ENCODE measurements at regions not wholly inside any gene's neighbourhood (a gene's known extent, or its start where the extent isn't known, plus 50 kb on each side); places are given as distances from the start of the nearest gene placed in this dataset.
A peak's percentile ranks its signal among the peaks of the same experiment; 100 is the strongest.
"Not testable (repeated sequence)": the region's sequence is repeated elsewhere in the genome, so short reads cannot be mapped to it uniquely, and the experiment has no call there.

DNA sequence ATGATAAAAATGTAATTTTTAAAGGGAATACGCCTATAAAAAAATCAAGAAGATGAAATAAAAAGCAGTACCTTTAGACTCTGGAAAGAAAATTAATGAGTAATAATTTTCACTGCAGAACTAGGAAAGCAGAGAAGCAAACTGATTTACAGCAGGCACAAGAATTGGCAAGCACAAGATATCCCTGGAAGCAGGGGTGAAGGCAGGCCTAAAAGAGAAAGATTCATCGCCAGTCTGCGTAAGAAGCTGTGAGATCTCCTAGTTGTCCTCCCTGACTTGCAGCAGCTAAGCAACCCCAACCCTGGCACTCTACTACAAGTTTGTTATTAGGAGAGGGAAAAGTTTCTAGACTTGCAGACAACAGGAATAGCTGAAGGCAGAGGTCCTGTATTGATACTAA lies 107.7 kb downstream of the PRR15 start:
- not testable (repeated sequence) for H3K27me3 Mint-ChIP-seq (ENCODE audit: unreplicated experiment); H3K27ac Mint-ChIP-seq (ENCODE audit: unreplicated experiment); H3K36me3 Mint-ChIP-seq (ENCODE audit: unreplicated experiment); DNase-seq (ENCODE audit: extremely low spot score, unreplicated experiment); H3K9me3 Mint-ChIP-seq (ENCODE audit: unreplicated experiment); H3K4me1 Mint-ChIP-seq (ENCODE audit: unreplicated experiment); H3K4me3 Mint-ChIP-seq (ENCODE audit: unreplicated experiment)

DNA sequence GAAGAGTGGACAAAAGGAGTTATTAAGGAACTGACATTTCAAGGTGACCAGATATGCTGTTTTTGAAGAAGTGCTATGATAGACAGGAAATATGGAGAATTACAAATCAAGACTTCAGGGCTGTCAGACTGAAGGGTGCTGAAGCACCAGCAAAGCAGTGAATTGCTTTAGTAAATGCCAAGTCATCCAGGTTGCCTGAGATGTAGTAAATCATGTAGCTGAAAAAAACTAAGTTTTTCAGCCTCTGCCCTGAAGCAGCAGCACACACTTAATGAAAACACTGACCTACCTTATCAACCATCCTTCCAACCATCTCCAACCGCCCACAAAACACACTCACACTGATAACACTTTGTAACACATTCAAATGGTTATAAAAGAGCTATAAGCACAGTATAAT lies 110.0 kb downstream of the PRR15 start:
- not testable (repeated sequence) for H3K36me3 Mint-ChIP-seq (ENCODE audit: unreplicated experiment); H3K27ac Mint-ChIP-seq (ENCODE audit: unreplicated experiment); H3K27me3 Mint-ChIP-seq (ENCODE audit: unreplicated experiment); H3K9me3 Mint-ChIP-seq (ENCODE audit: unreplicated experiment); H3K4me3 Mint-ChIP-seq (ENCODE audit: unreplicated experiment); H3K4me1 Mint-ChIP-seq (ENCODE audit: unreplicated experiment); DNase-seq (ENCODE audit: extremely low spot score, unreplicated experiment)

GRCh38 chr7:29674626-29675025 lies 111.0 kb downstream of the PRR15 start:
- not testable (repeated sequence) for DNase-seq (ENCODE audit: extremely low spot score, unreplicated experiment)

DNA sequence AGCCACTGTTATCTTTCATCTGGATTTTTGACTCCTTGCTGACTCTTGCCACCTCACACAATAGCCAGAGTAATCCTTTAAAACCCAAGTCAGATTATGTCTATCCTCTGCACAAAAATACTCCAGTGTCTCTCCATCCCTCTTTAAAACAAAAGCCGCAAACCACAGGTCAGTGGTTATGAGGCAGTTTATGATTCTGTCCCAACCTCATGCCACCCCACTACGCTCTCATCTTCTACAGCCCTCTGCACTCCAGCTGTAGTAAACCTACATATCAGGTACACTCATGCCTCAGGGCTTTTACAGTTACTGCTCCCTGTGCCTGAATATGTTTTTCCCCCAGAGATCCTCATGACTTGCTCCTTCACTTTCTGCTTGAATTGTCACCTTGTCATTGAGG lies 113.6 kb downstream of the PRR15 start:
- not testable (repeated sequence) for H3K27ac Mint-ChIP-seq (ENCODE audit: unreplicated experiment); H3K4me3 Mint-ChIP-seq (ENCODE audit: unreplicated experiment); DNase-seq (ENCODE audit: extremely low spot score, unreplicated experiment); H3K4me1 Mint-ChIP-seq (ENCODE audit: unreplicated experiment); H3K27me3 Mint-ChIP-seq (ENCODE audit: unreplicated experiment); H3K9me3 Mint-ChIP-seq (ENCODE audit: unreplicated experiment); H3K36me3 Mint-ChIP-seq (ENCODE audit: unreplicated experiment)

More at GRCh38 chr7:29674626-29675025, 111.0 kb downstream of the PRR15 start:
- H3K9me3 Mint-ChIP-seq (ENCODE audit: unreplicated experiment); H3K36me3 Mint-ChIP-seq (ENCODE audit: unreplicated experiment); H3K27me3 Mint-ChIP-seq (ENCODE audit: unreplicated experiment); H3K4me3 Mint-ChIP-seq (ENCODE audit: unreplicated experiment); H3K4me1 Mint-ChIP-seq (ENCODE audit: unreplicated experiment); H3K27ac Mint-ChIP-seq (ENCODE audit: unreplicated experiment): not testable (repeated sequence)

DNA sequence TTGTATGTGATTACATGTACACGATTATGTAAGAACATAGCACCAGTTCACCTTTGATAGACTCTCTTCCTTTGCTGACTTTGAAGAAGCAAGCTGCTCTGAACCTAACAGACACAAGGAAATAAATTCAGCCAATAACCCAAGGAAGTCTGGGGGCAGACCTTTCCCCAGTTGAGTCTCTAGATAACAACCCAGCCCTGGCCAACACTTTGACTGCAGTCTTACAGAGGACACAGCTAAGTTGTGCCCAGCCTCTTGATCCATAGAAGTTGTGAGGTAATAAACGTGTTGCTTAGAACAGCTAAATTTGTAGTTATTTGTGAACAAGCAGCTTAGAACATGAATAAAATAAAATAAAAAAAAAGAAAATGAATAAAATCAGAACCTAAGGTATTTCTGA lies 116.3 kb downstream of the PRR15 start:
- DNase-seq (ENCODE audit: extremely low spot score, unreplicated experiment); H3K36me3 Mint-ChIP-seq (ENCODE audit: unreplicated experiment); H3K4me3 Mint-ChIP-seq (ENCODE audit: unreplicated experiment); H3K27ac Mint-ChIP-seq (ENCODE audit: unreplicated experiment); H3K27me3 Mint-ChIP-seq (ENCODE audit: unreplicated experiment); H3K9me3 Mint-ChIP-seq (ENCODE audit: unreplicated experiment): not testable (repeated sequence)
- peaks cover 15% of the 10 kb centered on the region for H3K4me1 Mint-ChIP-seq (ENCODE audit: unreplicated experiment)

- not testable (repeated sequence) for H3K27ac Mint-ChIP-seq (ENCODE audit: unreplicated experiment); DNase-seq (ENCODE audit: extremely low spot score, unreplicated experiment); H3K4me3 Mint-ChIP-seq (ENCODE audit: unreplicated experiment); H3K9me3 Mint-ChIP-seq (ENCODE audit: unreplicated experiment); H3K36me3 Mint-ChIP-seq (ENCODE audit: unreplicated experiment); H3K27me3 Mint-ChIP-seq (ENCODE audit: unreplicated experiment)
- peaks cover 15% of the 10 kb centered on the region for H3K4me1 Mint-ChIP-seq (ENCODE audit: unreplicated experiment)
These were observed 117.0 kb downstream of the PRR15 start for GRCh38 chr7:29680601-29681000.

- Mint-ChIP-seq H3K27ac (ENCODE audit: unreplicated experiment) (peak overlapping the region; percentile 85), H3K4me1 (ENCODE audit: unreplicated experiment) (peaks cover 19% of the 10 kb centered on the region), H3K4me3 (ENCODE audit: unreplicated experiment) (peak overlapping the region; percentile 89)
- H3K9me3 Mint-ChIP-seq (ENCODE audit: unreplicated experiment); H3K27me3 Mint-ChIP-seq (ENCODE audit: unreplicated experiment); DNase-seq (ENCODE audit: extremely low spot score, unreplicated experiment); H3K36me3 Mint-ChIP-seq (ENCODE audit: unreplicated experiment): not testable (repeated sequence)
These were observed 120.6 kb downstream of the PRR15 start for GRCh38 chr7:29684151-29684786.

DNA sequence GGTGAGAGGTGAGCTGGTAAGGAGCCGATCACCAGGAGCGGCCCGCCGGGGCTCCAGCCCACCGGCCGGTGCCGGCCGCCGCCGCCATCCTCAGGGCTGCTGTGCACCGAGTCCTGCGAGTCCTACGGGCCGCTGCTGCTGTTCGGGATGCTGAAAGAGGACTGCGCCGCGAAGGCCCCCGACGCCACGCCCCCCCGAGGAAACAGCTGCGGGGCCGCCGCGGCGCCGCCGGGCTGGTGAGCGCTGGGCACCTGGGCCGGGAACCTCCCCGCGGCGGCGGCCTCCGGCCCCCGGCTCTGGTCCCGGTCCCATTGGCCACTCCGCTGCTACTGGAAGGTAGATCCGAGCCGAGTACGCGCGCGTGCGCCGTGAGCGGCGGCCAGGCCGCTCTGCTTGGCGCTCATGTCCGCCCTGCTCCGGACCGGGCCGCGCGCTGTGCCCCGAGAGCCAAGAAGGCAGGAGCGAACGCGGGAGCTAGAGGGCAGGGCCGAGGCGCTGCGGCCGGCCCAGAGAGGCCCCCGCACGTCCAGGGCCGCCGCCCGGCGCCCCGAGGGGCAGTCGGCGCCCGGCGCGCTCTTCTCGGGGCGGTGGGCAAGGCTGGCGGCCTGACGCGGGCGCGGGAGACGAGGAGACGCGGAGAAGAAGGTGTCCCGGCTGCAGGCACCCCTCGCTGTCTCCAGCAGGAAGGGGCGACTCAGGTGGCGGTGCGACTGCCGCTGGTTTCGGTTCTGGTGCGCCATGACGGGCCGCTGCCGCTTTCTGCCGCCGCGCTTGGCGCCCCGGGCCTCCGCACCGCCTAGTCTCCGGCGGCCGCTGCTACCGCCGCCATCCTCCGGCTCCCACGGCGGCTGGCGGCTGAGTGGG lies 121.3 kb upstream of the WIPF3 start:
- H3K4me1 Mint-ChIP-seq (ENCODE audit: unreplicated experiment), result peaks cover 19% of the 10 kb centered on the region
- H3K9me3 Mint-ChIP-seq (ENCODE audit: unreplicated experiment), result no peaks in the 10 kb centered on the region
- TF ChIP-seq CTCF (IDR thresholded peaks at IDR 0.05), result no peak
- peak; percentile 92 for DNase-seq (ENCODE audit: extremely low spot score, unreplicated experiment)
- H3K27me3 Mint-ChIP-seq (ENCODE audit: unreplicated experiment), result no peaks in the 10 kb centered on the region
- peak overlapping the region; percentile 89 for H3K4me3 Mint-ChIP-seq (ENCODE audit: unreplicated experiment)
- peaks cover 2% of the 10 kb centered on the region for H3K36me3 Mint-ChIP-seq (ENCODE audit: unreplicated experiment)
- peak overlapping the region; percentile 85 for H3K27ac Mint-ChIP-seq (ENCODE audit: unreplicated experiment)

DNA sequence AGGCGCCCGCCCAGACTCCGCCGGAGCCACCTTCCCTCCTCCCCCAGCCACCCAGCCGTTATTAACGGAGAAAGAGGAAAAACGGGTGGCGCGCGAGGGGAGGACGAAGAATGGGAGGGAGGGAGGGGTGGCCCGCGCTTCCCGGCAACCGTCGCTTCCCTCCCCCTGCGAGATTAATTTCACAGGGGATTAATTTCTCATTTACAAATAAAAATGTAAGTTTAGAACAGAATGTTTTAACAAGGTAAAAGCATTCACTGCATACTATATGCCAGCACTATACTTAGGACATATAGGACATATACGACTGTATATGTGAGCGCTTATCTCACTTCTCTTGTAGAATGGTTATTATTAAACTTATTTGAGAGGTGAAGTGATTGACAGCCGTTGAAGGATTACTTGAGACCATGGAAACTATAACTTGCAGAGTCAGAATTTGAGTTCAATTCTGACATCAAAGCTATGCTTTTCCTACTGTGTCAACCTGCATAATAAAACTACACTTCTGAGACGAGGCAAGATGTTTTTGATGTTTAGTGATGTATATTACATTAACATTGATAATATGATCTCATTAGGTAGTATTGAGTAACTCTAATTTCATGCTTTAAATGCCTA lies 120.5 kb upstream of the WIPF3 start:
- not testable (repeated sequence) for H3K36me3 Mint-ChIP-seq (ENCODE audit: unreplicated experiment); H3K27me3 Mint-ChIP-seq (ENCODE audit: unreplicated experiment); H3K9me3 Mint-ChIP-seq (ENCODE audit: unreplicated experiment); DNase-seq (ENCODE audit: extremely low spot score, unreplicated experiment)
- Mint-ChIP-seq H3K27ac (ENCODE audit: unreplicated experiment) (peak overlapping the region; percentile 44), H3K4me1 (ENCODE audit: unreplicated experiment) (peaks cover 17% of the 10 kb centered on the region), H3K4me3 (ENCODE audit: unreplicated experiment) (peak overlapping the region; percentile 66)

GRCh38 chr7:29690510-29690909 lies 115.8 kb upstream of the WIPF3 start:
- H3K27me3 Mint-ChIP-seq (ENCODE audit: unreplicated experiment); DNase-seq (ENCODE audit: extremely low spot score, unreplicated experiment); H3K27ac Mint-ChIP-seq (ENCODE audit: unreplicated experiment); H3K9me3 Mint-ChIP-seq (ENCODE audit: unreplicated experiment); H3K4me1 Mint-ChIP-seq (ENCODE audit: unreplicated experiment); H3K36me3 Mint-ChIP-seq (ENCODE audit: unreplicated experiment); H3K4me3 Mint-ChIP-seq (ENCODE audit: unreplicated experiment): not testable (repeated sequence)

GRCh38 chr7:29696402-29696801 lies 109.9 kb upstream of the WIPF3 start:
- not testable (repeated sequence) for H3K36me3 Mint-ChIP-seq (ENCODE audit: unreplicated experiment); H3K27ac Mint-ChIP-seq (ENCODE audit: unreplicated experiment); H3K9me3 Mint-ChIP-seq (ENCODE audit: unreplicated experiment); H3K4me3 Mint-ChIP-seq (ENCODE audit: unreplicated experiment); H3K4me1 Mint-ChIP-seq (ENCODE audit: unreplicated experiment); H3K27me3 Mint-ChIP-seq (ENCODE audit: unreplicated experiment); DNase-seq (ENCODE audit: extremely low spot score, unreplicated experiment)

Measured in osteocyte (in vitro differentiated cells).